Esophagus (tissue), 2 donors: ENCODE measurements at regions not wholly inside any gene's neighbourhood (a gene's known extent, or its start where the extent isn't known, plus 50 kb on each side); places are given as distances from the start of the nearest gene placed in this dataset.
"Not testable (repeated sequence)": the region's sequence is repeated elsewhere in the genome, so short reads cannot be mapped to it uniquely, and the experiment has no call there.

Source experiments
- H3K27ac ChIP-seq, 2 donors: one replicate each; pipeline ENCODE4 v1.5.1; 2013; ENCODE audit warnings: low read depth in 2 of 2, mild to moderate bottlenecking in 2 of 2, inconsistent platforms in 1 of 2, low read length in 1 of 2, moderate library complexity in 1 of 2
- H3K27me3 ChIP-seq, 2 donors: one replicate each; pipeline ENCODE4 v1.6.1; 2013; ENCODE audit warnings: low read length in 2 of 2, control low read depth in 1 of 2, mild to moderate bottlenecking in 1 of 2; ENCODE audit not compliant: insufficient read depth in 2 of 2, control insufficient read depth in 1 of 2
- H3K36me3 ChIP-seq, 2 donors: one replicate each; pipeline ENCODE4 v1.6.1; 2013; ENCODE audit warnings: low read length in 1 of 2; ENCODE audit not compliant: control insufficient read depth in 2 of 2, insufficient read depth in 2 of 2
- H3K4me1 ChIP-seq, 2 donors: one replicate each; pipeline ENCODE4 v1.6.1; 2013; ENCODE audit warnings: low read length in 1 of 2; ENCODE audit not compliant: control insufficient read depth in 2 of 2, insufficient read depth in 2 of 2
- H3K4me3 ChIP-seq, 2 donors: one replicate each; pipeline ENCODE4 v1.5.1; 2013; ENCODE audit warnings: low read length in 2 of 2, mild to moderate bottlenecking in 2 of 2, low read depth in 1 of 2, moderate library complexity in 1 of 2
- H3K9me3 ChIP-seq, 2 donors: one replicate each; pipeline ENCODE4 v1.6.1; 2013; ENCODE audit warnings: mild to moderate bottlenecking in 2 of 2, low read depth in 1 of 2, low read length in 1 of 2, moderate library complexity in 1 of 2; ENCODE audit not compliant: control insufficient read depth in 2 of 2, insufficient read depth in 1 of 2
- WGBS, 2 donors: extraction: QIAGEN DNeasy Blood & Tissue Kit; methylation state at CpG; one replicate each; pipeline ENCODE4 v1.1.7; 2013; 5-methylcytosine and 5-hydroxymethylcytosine counted together
- donor health status: healthy with polysubstance abuse.
- donor health status: Bipolar disorder and iron deficiency.

GRCh38 chr2:224148058-224148457 lies 109.0 kb upstream of the SERPINE2 start:
- not testable (repeated sequence) for H3K36me3 ChIP-seq, H3K27ac ChIP-seq, H3K27me3 ChIP-seq, H3K9me3 ChIP-seq, H3K4me1 ChIP-seq, H3K4me3 ChIP-seq
- WGBS, 2 donors, result 90 to 91% methylated on average over 5 of the region's 5 CpGs

GRCh38 chr2:224147174-224147573 lies 108.1 kb upstream of the SERPINE2 start:
- 88 to 90% methylated on average over 4 of the region's 4 CpGs for WGBS, 2 donors
- Histone ChIP-seq H3K27me3 (no peaks in the 10 kb centered on the region), H3K9me3 (no peaks in the 10 kb centered on the region), H3K4me1 (no peaks in the 10 kb centered on the region), H3K27ac (no peak overlapping the region), H3K36me3 (no peaks in the 10 kb centered on the region), H3K4me3 (no peak overlapping the region)

GRCh38 chr2:224146356-224147160 lies 107.5 kb upstream of the SERPINE2 start:
- WGBS, 2 donors, result 79 to 88% methylated on average over 6 of the region's 6 CpGs
- H3K4me3 ChIP-seq, result no peak overlapping the region
- H3K36me3 ChIP-seq, result no peaks in the 10 kb centered on the region
- no peaks in the 10 kb centered on the region for H3K27me3 ChIP-seq
- no peak overlapping the region for H3K27ac ChIP-seq
- no peaks in the 10 kb centered on the region for H3K9me3 ChIP-seq
- H3K4me1 ChIP-seq, result no peaks in the 10 kb centered on the region

GRCh38 chr2:224145751-224146355 lies 106.8 kb upstream of the SERPINE2 start:
- 50 to 65% methylated on average over 3 of the region's 3 CpGs for WGBS, 2 donors
- Histone ChIP-seq H3K27me3 (no peaks in the 10 kb centered on the region), H3K27ac (no peak overlapping the region), H3K4me3 (no peak overlapping the region), H3K4me1 (no peaks in the 10 kb centered on the region), H3K36me3 (no peaks in the 10 kb centered on the region), H3K9me3 (no peaks in the 10 kb centered on the region)

- H3K9me3 ChIP-seq, result no peaks in the 10 kb centered on the region
- H3K27me3 ChIP-seq, result no peaks in the 10 kb centered on the region
- no peak overlapping the region for H3K4me3 ChIP-seq
- no peaks in the 10 kb centered on the region for H3K36me3 ChIP-seq
- no peaks in the 10 kb centered on the region for H3K4me1 ChIP-seq
- H3K27ac ChIP-seq, result no peak overlapping the region
- WGBS, 2 donors, result 60 to 72% methylated on average over 1 of the region's 1 CpG
Observed at GRCh38 chr2:224143526-224143925, 104.4 kb upstream of the SERPINE2 start.

- Histone ChIP-seq H3K9me3 (no peaks in the 10 kb centered on the region), H3K4me3 (no peak overlapping the region), H3K27me3 (no peaks in the 10 kb centered on the region), H3K27ac (no peak overlapping the region), H3K4me1 (no peaks in the 10 kb centered on the region), H3K36me3 (no peaks in the 10 kb centered on the region)
- 16 to 22% methylated on average over 4 of the region's 4 CpGs for WGBS, 2 donors
Observed at GRCh38 chr2:224142397-224143312, 103.6 kb upstream of the SERPINE2 start.

- no peak overlapping the region for H3K4me3 ChIP-seq
- 76 to 82% methylated on average over 4 of the region's 4 CpGs for WGBS, 2 donors
- H3K27ac ChIP-seq, result no peak overlapping the region
- H3K9me3 ChIP-seq, result no peaks in the 10 kb centered on the region
- H3K36me3 ChIP-seq, result no peaks in the 10 kb centered on the region
- no peaks in the 10 kb centered on the region for H3K4me1 ChIP-seq
- no peaks in the 10 kb centered on the region for H3K27me3 ChIP-seq
Observed at GRCh38 chr2:224141304-224141703, 102.2 kb upstream of the SERPINE2 start.

GRCh38 chr2:224137208-224137607 lies 98.1 kb upstream of the SERPINE2 start:
- Histone ChIP-seq H3K4me3 (no peak overlapping the region), H3K27me3 (no peaks in the 10 kb centered on the region), H3K9me3 (no peaks in the 10 kb centered on the region), H3K4me1 (no peaks in the 10 kb centered on the region), H3K36me3 (no peaks in the 10 kb centered on the region), H3K27ac (no peak overlapping the region)
- 93 to 96% methylated on average over 1 of the region's 1 CpG for WGBS, 2 donors

- Histone ChIP-seq H3K27me3 (no peaks in the 10 kb centered on the region), H3K27ac (no peak overlapping the region), H3K9me3 (no peaks in the 10 kb centered on the region), H3K4me1 (no peaks in the 10 kb centered on the region), H3K4me3 (no peak overlapping the region), H3K36me3 (no peaks in the 10 kb centered on the region)
- WGBS, 2 donors, result 91 to 92% methylated on average over 4 of the region's 4 CpGs
Observed at GRCh38 chr2:224136396-224136795, 97.3 kb upstream of the SERPINE2 start.
